GM18951 (cell line): ENCODE measurements at regions not wholly inside any gene's neighbourhood (a gene's known extent, or its start where the extent isn't known, plus 50 kb on each side); places are given as distances from the start of the nearest gene placed in this dataset.
"Not testable (repeated sequence)": the region's sequence is repeated elsewhere in the genome, so short reads cannot be mapped to it uniquely, and the experiment has no call there.

Source experiments
- POLR2A ChIP-seq: IDR thresholded peaks from 4 replicates; pipeline ENCODE4 v1.6.1; 2011; ENCODE audit warnings: mild to moderate bottlenecking; ENCODE audit not compliant: insufficient read length, insufficient read depth; ENCODE audit errors: extremely low read depth
- in situ Hi-C: fragments of 300-500 bp; cut with MboI; formaldehyde crosslinking; loops from one replicate; pipeline ENCODE4 v1.12.0; 2022; ENCODE audit warnings: low sequenced_read_pairs, mixed read lengths, inconsistent platforms; ENCODE audit not compliant: unreplicated experiment

DNA sequence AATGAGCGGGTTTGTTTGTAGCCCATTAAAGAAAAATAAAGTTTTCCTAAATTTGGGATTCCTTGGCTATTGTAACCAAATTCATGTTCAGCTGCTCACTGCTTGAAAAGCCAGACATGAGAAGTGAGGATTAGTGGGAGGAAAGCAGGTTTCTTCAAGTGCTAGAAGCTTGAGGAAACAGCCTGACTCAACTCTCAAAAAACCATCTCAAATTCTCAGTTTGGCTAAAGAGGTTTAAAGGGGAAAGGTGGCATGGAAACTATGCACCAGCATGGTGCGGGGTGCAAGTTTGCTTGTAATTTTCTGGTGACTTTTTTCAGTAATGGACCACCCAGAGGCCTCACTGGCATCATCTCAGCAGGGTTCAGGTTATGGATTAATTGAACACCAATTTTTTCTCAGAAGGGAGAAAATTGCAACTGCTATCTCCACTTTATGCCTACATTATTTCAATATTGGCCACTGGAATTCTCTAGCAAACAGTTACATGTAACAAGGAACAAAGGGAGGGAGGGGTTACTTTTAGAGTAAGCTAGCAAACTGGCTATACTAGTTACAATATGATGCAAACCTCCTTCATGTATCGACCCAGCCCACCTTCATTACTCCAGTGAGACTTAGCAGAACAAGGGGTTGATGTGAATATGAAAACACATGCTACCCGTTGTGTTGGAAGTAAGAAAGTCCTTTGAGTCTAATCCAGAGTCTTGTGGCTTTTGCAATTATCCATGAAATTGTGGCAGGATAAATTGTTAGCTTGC, 85.0 kb upstream of the IFNGR1 start:
- in situ Hi-C loops: no loop called here

DNA sequence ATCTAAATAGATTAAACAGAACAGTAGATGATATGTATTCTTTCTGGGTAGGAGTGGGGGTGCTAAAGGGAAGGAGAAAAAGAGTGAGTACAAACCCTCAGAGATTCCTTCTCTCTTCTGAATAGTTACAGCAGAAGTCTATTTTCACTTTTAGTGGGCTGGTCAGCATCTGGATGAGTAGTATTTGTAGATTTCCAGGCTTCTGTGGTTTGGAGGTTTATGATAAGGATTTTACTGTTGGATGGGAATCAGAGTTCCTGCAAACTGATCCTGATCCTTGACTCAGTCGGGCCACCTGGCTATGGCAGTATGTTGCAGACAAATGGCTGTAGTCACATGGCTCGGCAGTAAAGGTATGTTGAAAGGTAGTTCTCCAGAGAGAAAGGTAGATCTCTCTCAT, 84.3 kb upstream of the IFNGR1 start:
- in situ Hi-C loops: no loop called here
- no peak for TF ChIP-seq POLR2A

More for the DNA sequence above, 85.0 kb upstream of the IFNGR1 start:
- no peak for TF ChIP-seq POLR2A

GRCh38 chr6:137299681-137300080, 80.5 kb upstream of the IFNGR1 start:
- in situ Hi-C loops: no loop called here
- no peak for TF ChIP-seq POLR2A

DNA sequence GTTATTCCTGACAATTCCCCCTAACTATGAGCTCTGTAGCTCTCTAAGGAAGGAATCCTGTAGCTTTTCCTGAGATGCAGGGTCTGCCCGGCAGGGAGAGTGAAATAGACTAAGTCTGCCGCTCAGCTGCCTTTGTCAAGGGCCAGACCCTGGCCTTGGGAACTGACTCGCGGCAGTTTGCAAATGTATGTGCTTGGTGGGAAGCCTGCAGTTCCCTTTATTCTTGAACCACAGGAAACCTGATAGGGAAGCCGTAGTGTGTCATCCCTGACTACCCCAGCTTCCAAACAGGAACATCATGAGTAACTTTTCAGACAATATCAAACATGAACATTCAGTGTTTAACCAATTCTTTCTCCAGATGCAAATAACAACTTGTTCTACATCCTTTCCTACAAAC, 78.7 kb upstream of the IFNGR1 start:
- no peak for TF ChIP-seq POLR2A
- in situ Hi-C loops: no loop called here

GRCh38 chr6:137292326-137292725, 73.1 kb upstream of the IFNGR1 start:
- in situ Hi-C loops: not testable (repeated sequence)

DNA sequence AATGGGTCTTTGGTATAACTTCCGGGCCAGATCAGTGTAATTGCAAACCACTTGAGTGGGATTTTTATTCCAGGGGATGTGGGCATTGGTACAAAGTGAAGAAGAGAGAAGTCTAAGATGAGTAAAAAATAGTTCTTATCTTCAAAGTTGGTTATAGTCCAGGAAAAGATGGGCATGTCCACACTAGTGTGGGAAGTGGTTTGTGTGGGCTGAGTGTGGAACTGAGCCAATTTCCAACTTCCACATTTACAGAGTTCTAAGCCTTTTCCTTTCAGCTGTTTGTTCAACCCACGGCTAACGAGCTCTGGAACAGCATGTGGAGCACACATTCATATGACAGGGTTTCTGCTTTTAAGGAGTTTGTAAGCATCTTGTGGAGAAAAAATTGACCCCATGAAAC, 72.3 kb upstream of the IFNGR1 start:
- TF ChIP-seq POLR2A: no peak
- in situ Hi-C loops: no loop called here

- TF ChIP-seq POLR2A: no peak
- in situ Hi-C loops: no loop called here
Observed at GRCh38 chr6:137290601-137291261, 71.5 kb upstream of the IFNGR1 start.

DNA sequence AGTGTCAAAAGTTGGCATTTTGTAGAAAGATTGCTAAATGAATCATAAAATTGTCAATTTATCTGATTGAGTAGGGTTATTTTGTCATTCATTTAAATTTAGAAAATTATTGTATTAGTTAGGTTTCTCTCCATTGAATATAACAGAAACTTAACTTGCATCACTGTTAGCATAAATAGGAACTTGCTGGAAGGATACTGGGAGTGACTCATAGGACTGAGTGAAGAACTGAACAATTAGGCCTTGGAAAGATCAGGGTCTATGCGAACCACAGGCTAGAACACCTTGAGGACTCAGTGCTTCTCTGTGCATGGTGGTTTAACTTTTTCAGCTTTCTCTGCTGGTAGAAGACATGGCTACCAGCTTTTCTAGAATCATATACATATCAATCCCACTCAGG, 67.7 kb upstream of the IFNGR1 start:
- in situ Hi-C loops: no loop called here
- no peak for TF ChIP-seq POLR2A

DNA sequence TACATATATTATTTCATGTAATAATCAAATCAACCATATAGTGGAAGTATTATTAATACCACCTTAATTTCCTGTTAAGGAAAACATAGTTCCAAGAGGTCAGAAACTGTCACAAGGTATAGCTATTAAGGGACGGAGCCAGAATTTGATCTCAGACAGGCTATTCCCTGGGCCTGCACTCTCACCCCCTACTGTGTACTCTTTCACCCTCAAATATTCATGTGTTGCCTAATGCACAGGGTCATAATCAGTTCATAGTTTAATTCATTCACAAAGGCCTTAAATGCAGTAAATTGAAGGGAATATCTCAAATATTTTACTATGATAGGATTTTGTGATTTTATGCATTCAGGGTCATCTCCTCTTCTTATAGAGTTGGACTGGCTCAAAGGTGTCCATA, 67.2 kb upstream of the IFNGR1 start:
- in situ Hi-C loops: no loop called here
- TF ChIP-seq POLR2A: no peak

DNA sequence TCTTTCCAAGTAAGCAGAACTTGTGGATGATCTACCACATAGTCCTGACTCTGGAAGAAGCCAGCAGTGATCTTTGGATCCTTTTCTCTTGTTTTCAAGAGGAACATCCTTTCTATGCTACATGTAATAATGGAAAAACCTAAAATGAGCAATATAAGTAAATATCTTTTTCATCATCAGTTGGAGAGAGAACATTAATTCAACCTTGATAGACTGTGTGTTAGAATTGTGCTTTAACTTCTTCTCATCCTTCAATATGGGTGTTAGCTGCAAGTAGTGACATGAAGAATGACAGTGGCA, 65.6 kb upstream of the IFNGR1 start:
- in situ Hi-C loops: no loop called here

GRCh38 chr6:137283940-137284810, 65.0 kb upstream of the IFNGR1 start:
- in situ Hi-C loops: no loop called here
- no peak for TF ChIP-seq POLR2A

More for the DNA sequence above, 65.6 kb upstream of the IFNGR1 start:
- TF ChIP-seq POLR2A: no peak

- TF ChIP-seq POLR2A: no peak
- in situ Hi-C loops: no loop called here
Observed at GRCh38 chr6:137283080-137283479, 63.9 kb upstream of the IFNGR1 start.

GRCh38 chr6:137282254-137282653, 63.1 kb upstream of the IFNGR1 start:
- TF ChIP-seq POLR2A: no peak
- in situ Hi-C loops: no loop called here

- in situ Hi-C loops: not testable (repeated sequence)
Observed at GRCh38 chr6:137279279-137279678, 60.1 kb upstream of the IFNGR1 start.
